Lower leg skin (tissue), 3 donors: ENCODE measurements at regions not wholly inside any gene's neighbourhood (a gene's known extent, or its start where the extent isn't known, plus 50 kb on each side); places are given as distances from the start of the nearest gene placed in this dataset.

ENCODE experiments used
- CTCF ChIP-seq, 3 donors: fragments of 450-650 bp; IDR thresholded peaks; one replicate each; pipeline ENCODE4 v1.5.1; 2016; ENCODE audit warnings: antibody characterized with exemption in 3 of 3, mild to moderate bottlenecking in 3 of 3, moderate library complexity in 2 of 3
- POLR2A ChIP-seq, 2 donors: fragments of 450-650 bp; IDR thresholded peaks; one replicate each; pipeline ENCODE4 v1.6.1; 2016 to 2017; ENCODE audit warnings: antibody characterized with exemption in 2 of 2, mild to moderate bottlenecking in 1 of 2, moderate library complexity in 1 of 2

- TF ChIP-seq CTCF (IDR thresholded peaks at IDR 0.05): no peak
- no peak for TF ChIP-seq POLR2A (IDR thresholded peaks at IDR 0.05)
These were observed 337.5 kb downstream of the MFSD1 start for GRCh38 chr3:159139326-159139725.
